ENCODE measurements at regions not wholly inside any gene's neighbourhood (a gene's known extent, or its start where the extent isn't known, plus 50 kb on each side); places are given as distances from the start of the nearest gene placed in this dataset.

DNA sequence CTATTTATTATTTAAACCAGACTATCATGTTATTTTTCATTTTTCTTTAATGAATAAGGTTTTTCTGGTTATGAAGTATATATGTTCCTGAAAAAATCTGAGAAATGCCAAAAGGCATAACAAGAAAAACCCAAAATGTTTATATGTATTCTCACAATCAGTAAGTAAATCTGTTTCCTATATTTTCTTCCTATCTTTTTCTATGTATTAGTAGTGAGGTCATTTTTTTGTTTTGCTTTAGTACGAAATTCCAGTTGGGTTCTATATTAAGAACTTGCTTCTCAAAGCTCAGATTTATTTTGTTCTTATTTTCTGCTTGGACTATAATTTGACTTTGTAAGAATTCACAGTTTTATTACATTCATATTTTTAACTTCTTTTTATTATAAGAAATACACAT is 287.5 kb upstream of the NFE2L3 start:
- Histone ChIP-seq H4K20me1 (replicated peaks; ENCODE audit: control insufficient read depth, extremely low read depth, insufficient read depth, low read length) (no peaks in the 10 kb centered on the region), H3K9me1 (replicated peaks; ENCODE audit: control insufficient read depth, extremely low read depth, insufficient read depth, low read length) (no peaks in the 10 kb centered on the region), H3K4me1 (ENCODE audit: control insufficient read depth, extremely low read depth, insufficient read depth, low read length) (peaks cover 6% of the 10 kb centered on the region), H3K27ac (ENCODE audit: insufficient read depth, low read depth, low read length) (no peak overlapping the region), H3K4me2 (ENCODE audit: insufficient read depth, low read length) (no peak overlapping the region), H2AFZ (ENCODE audit: low read depth, low read length) (no peak overlapping the region), H3K79me2 (ENCODE audit: control insufficient read depth, insufficient read depth, low read length) (no peaks in the 10 kb centered on the region), H3K36me3 (ENCODE audit: control insufficient read depth in 2 of 2, extremely low read depth in 1 of 2, insufficient read depth in 2 of 2, low read length in 2 of 2) (no peaks in the 10 kb centered on the region), H3K9ac (replicated peaks; ENCODE audit: extremely low read depth, insufficient read depth, low read length) (no peak overlapping the region), H3K4me3 (replicated peaks in 1 of 3; ENCODE audit: insufficient read depth in 1 of 3, low read depth in 1 of 3, low read length in 3 of 3) (no peak overlapping the region), H3K27me3 (ENCODE audit: control insufficient read depth in 2 of 2, insufficient read depth in 2 of 2, low read length in 2 of 2) (peaks cover 59 to 90% of the 10 kb centered on the region in 2 experiments), H3K9me3 (replicated peaks; ENCODE audit: control insufficient read depth, insufficient read depth, low read length) (no peaks in the 10 kb centered on the region)
- CTCF ChIA-PET: interaction anchor here (1.1 to 1.3 kb wide), 2 partner anchors 24 to 501 kb away, joined by 3 read pairs; no protein-coding TSS in a partner anchor
- dilution Hi-C loops (cut with MboI; ENCODE audit: extremely low pct_ligation_motif_present, low sequenced_read_pairs) (no loop called here), intact Hi-C loops (cut with micrococcal nuclease) (loop anchor here (5.0 to 10.0 kb wide), 2 partner anchors 800 to 998 kb away; partner anchors contain the start of gene SKAP2)
- POLR2A ChIA-PET: no interaction called here
- peak; percentile 12 for DNase-seq (ENCODE audit: low read depth, low spot score)
- FAIRE-seq: no peak
- no peak for TF ChIP-seq GATA2 (IDR thresholded peaks at IDR 0.05; ENCODE audit: insufficient read depth, insufficient read length, low read depth, low read length)
- TF ChIP-seq POLR2A (IDR thresholded peaks at IDR 0.05; ENCODE audit: low read depth, low read length): no peak
- no peak for TF ChIP-seq JUN (IDR thresholded peaks at IDR 0.05; ENCODE audit: borderline replicate concordance, insufficient read depth, insufficient read length, low read depth)
- TF ChIP-seq, protein P1, sequence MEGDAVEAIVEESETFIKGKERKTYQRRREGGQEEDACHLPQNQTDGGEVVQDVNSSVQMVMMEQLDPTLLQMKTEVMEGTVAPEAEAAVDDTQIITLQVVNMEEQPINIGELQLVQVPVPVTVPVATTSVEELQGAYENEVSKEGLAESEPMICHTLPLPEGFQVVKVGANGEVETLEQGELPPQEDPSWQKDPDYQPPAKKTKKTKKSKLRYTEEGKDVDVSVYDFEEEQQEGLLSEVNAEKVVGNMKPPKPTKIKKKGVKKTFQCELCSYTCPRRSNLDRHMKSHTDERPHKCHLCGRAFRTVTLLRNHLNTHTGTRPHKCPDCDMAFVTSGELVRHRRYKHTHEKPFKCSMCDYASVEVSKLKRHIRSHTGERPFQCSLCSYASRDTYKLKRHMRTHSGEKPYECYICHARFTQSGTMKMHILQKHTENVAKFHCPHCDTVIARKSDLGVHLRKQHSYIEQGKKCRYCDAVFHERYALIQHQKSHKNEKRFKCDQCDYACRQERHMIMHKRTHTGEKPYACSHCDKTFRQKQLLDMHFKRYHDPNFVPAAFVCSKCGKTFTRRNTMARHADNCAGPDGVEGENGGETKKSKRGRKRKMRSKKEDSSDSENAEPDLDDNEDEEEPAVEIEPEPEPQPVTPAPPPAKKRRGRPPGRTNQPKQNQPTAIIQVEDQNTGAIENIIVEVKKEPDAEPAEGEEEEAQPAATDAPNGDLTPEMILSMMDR (IDR thresholded peaks at IDR 0.05; ENCODE audit: extremely low read depth in 1 of 2, insufficient read depth in 1 of 2, low read depth in 1 of 2, low read length in 2 of 2): no peak
- no peak for TF ChIP-seq MYC (IDR thresholded peaks at IDR 0.05; ENCODE audit: low read depth, low read length)
- TF ChIP-seq, protein P2, sequence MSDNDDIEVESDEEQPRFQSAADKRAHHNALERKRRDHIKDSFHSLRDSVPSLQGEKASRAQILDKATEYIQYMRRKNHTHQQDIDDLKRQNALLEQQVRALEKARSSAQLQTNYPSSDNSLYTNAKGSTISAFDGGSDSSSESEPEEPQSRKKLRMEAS (IDR thresholded peaks at IDR 0.05; ENCODE audit: insufficient read depth, insufficient read length): no peak
- TF ChIP-seq FOS (IDR thresholded peaks at IDR 0.05; ENCODE audit: borderline replicate concordance, insufficient read depth, low read length): no peak
- no peak for TF ChIP-seq POLR2AphosphoS5 (IDR thresholded peaks at IDR 0.05; ENCODE audit: insufficient read depth, low read depth, low read length)
- TF ChIP-seq EZH2 (IDR thresholded peaks at IDR 0.05; ENCODE audit: borderline replicate concordance, low read depth, low read length, severe bottlenecking): no peak
- BruUV-seq (replicated peaks): no TSS peak
